ENCODE measurements at regions not wholly inside any gene's neighbourhood (a gene's known extent, or its start where the extent isn't known, plus 50 kb on each side); places are given as distances from the start of the nearest gene placed in this dataset.

DNA sequence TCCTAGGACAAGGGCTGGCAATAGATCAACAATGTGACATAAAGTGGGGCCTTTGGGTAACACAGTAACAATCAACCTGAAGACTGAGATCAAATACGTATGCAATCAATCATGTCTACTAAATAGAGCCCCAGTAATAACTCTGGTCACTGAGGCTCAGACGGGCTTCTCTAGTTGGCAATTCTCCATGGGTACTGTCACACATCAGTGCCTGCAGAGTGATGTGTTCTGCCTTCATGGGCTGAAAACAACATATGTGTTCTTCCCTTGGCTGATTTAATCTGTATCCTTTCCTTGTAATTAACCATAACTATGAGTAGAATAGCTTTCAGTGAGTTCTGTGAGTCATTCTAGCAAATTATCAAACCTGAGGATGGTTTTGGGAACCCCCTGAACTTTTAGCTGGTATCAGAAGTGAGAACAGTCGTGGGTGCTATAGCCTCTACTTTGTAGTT is 113.6 kb downstream of the TMCO5A start:
- no TSS peak for BruUV-seq (replicated peaks)
- Mint-ChIP-seq H3K27me3 (ENCODE audit: unreplicated experiment) (no peaks in the 10 kb centered on the region), H3K4me1 (ENCODE audit: low read depth, unreplicated experiment) (peaks cover 12% of the 10 kb centered on the region), H3K27ac (ENCODE audit: unreplicated experiment) (no peak overlapping the region), H3K36me3 (ENCODE audit: insufficient read depth, unreplicated experiment) (no peaks in the 10 kb centered on the region), H3K9me3 (ENCODE audit: low read depth, unreplicated experiment) (no peaks in the 10 kb centered on the region), H3K4me3 (ENCODE audit: low read depth, unreplicated experiment) (no peak overlapping the region)
- intact Hi-C loops (cut with micrococcal nuclease; ENCODE audit: unreplicated experiment), result no loop called here
- TF ChIP-seq CTCF (IDR thresholded peaks at IDR 0.05; ENCODE audit: unreplicated experiment), result no peak
- CTCF ChIA-PET, result no interaction called here
- DNase-seq, result no peak

DNA sequence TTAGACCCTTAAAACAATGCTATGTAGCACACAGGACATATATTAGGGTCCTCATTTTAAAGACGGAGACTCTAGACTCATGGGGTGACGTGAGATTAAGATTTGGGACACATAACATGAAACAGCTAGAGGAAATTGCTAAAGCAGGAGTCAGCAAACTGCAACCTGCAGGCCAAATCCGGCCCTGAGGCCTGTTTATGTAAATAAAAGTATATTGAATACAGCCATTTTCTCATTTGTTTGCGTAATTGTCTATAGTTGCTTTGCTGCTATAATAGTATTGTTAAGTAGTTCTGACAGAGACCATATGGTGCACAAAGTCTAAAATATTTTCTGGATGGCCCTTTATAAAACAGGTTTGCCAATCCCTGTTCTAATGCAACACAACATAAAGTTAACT is 115.5 kb downstream of the TMCO5A start:
- Mint-ChIP-seq H3K9me3 (ENCODE audit: low read depth, unreplicated experiment) (no peaks in the 10 kb centered on the region), H3K4me1 (ENCODE audit: low read depth, unreplicated experiment) (peaks cover 12% of the 10 kb centered on the region), H3K27ac (ENCODE audit: unreplicated experiment) (no peak overlapping the region), H3K27me3 (ENCODE audit: unreplicated experiment) (no peaks in the 10 kb centered on the region), H3K4me3 (ENCODE audit: low read depth, unreplicated experiment) (no peak overlapping the region), H3K36me3 (ENCODE audit: insufficient read depth, unreplicated experiment) (no peaks in the 10 kb centered on the region)
- BruUV-seq (replicated peaks), result no TSS peak
- DNase-seq, result no peak
- CTCF ChIA-PET, result no interaction called here
- TF ChIP-seq CTCF (IDR thresholded peaks at IDR 0.05; ENCODE audit: unreplicated experiment), result no peak
- intact Hi-C loops (cut with micrococcal nuclease; ENCODE audit: unreplicated experiment), result no loop called here

DNA sequence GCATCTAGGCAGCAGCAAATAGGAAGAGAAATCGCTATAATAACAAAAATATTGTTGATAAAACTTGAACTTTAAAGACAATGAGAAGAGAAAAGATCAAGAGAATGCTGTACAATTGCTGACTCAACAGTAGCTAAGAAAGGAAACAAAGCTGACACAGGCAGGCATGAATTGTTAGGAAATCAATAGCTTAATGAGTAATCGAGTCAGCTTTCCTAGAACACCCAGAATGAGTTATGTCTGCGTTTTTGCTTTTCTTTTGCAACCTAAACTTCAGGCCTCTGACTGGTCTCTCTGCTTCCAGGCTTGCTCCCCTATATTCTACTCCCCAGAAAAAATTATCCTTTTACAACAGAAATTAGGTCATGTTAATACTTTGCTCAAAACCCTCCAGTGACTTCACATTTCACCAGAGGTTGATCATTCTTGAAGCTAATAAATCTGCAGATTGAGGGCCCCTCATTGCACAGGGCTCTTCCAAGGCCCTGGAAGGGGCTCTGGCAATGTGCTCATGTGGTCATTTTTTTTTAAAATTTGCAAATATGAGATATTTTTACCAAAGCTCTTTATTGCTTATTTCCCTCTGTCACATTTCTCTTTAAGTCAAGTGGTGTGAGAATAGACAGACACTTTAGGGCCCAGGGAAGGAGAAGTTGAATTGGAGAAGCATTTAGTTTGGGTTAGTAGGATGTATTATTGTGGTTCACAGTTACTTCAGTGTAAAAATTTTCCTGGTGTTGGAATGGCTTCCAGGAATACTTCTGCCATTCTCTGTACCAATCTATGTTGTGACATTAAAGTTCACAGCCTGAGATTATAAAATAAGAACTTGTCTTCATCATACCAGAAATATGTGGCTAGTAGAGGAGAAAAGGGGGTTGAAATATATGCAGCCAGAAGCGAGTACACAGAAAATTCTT is 116.3 kb downstream of the TMCO5A start:
- no peaks in the 10 kb centered on the region for H3K36me3 Mint-ChIP-seq (ENCODE audit: insufficient read depth, unreplicated experiment)
- intact Hi-C loops (cut with micrococcal nuclease; ENCODE audit: unreplicated experiment), result no loop called here
- no TSS peak for BruUV-seq (replicated peaks)
- H3K4me3 Mint-ChIP-seq (ENCODE audit: low read depth, unreplicated experiment), result no peak overlapping the region
- no peaks in the 10 kb centered on the region for H3K9me3 Mint-ChIP-seq (ENCODE audit: low read depth, unreplicated experiment)
- CTCF ChIA-PET, result no interaction called here
- no peak overlapping the region for H3K27ac Mint-ChIP-seq (ENCODE audit: unreplicated experiment)
- no peak for TF ChIP-seq CTCF (IDR thresholded peaks at IDR 0.05; ENCODE audit: unreplicated experiment)
- peaks cover 12% of the 10 kb centered on the region for H3K4me1 Mint-ChIP-seq (ENCODE audit: low read depth, unreplicated experiment)
- no peaks in the 10 kb centered on the region for H3K27me3 Mint-ChIP-seq (ENCODE audit: unreplicated experiment)
- DNase-seq, result no peak

- intact Hi-C loops (cut with micrococcal nuclease; ENCODE audit: unreplicated experiment), result no loop called here
- no peaks in the 10 kb centered on the region for H3K36me3 Mint-ChIP-seq (ENCODE audit: insufficient read depth, unreplicated experiment)
- no peak overlapping the region for H3K4me3 Mint-ChIP-seq (ENCODE audit: low read depth, unreplicated experiment)
- H3K27ac Mint-ChIP-seq (ENCODE audit: unreplicated experiment), result no peak overlapping the region
- BruUV-seq (replicated peaks), result no TSS peak
- TF ChIP-seq CTCF (IDR thresholded peaks at IDR 0.05; ENCODE audit: unreplicated experiment), result no peak
- H3K4me1 Mint-ChIP-seq (ENCODE audit: low read depth, unreplicated experiment), result peaks cover 12% of the 10 kb centered on the region
- H3K9me3 Mint-ChIP-seq (ENCODE audit: low read depth, unreplicated experiment), result no peaks in the 10 kb centered on the region
- no peak for DNase-seq
- H3K27me3 Mint-ChIP-seq (ENCODE audit: unreplicated experiment), result no peaks in the 10 kb centered on the region
- CTCF ChIA-PET, result no interaction called here
These were observed 118.8 kb downstream of the TMCO5A start for GRCh38 chr15:38053205-38053604.

Measured in Calu3 (cell line).